Ectodermal cell (in vitro differentiated cells): ENCODE measurements at regions not wholly inside any gene's neighbourhood (a gene's known extent, or its start where the extent isn't known, plus 50 kb on each side); places are given as distances from the start of the nearest gene placed in this dataset.

Experiments
- H3K27ac ChIP-seq: 2 replicates; pipeline ENCODE4 v1.7.0; 2013; ENCODE audit warnings: mild to moderate bottlenecking, low read depth, low read length; ENCODE audit not compliant: insufficient read depth, poor library complexity, severe bottlenecking
- H3K27me3 ChIP-seq: 2 replicates; pipeline ENCODE4 v1.7.0; 2013; ENCODE audit warnings: mild to moderate bottlenecking, low read length; ENCODE audit not compliant: insufficient read depth, control insufficient read depth, poor library complexity, severe bottlenecking
- H3K36me3 ChIP-seq: one replicate; pipeline ENCODE4 v1.7.0; 2013; ENCODE audit warnings: low read length; ENCODE audit not compliant: control insufficient read depth, insufficient read depth
- H3K4me1 ChIP-seq: one replicate; pipeline ENCODE4 v1.7.0; 2013; ENCODE audit warnings: low read length; ENCODE audit not compliant: control insufficient read depth, insufficient read depth
- H3K4me3 ChIP-seq: 2 replicates; pipeline ENCODE4 v1.7.0; 2013; ENCODE audit warnings: low read depth, low read length, control low read depth; ENCODE audit not compliant: insufficient read depth
- H3K9me3 ChIP-seq: 2 replicates; pipeline ENCODE4 v1.7.0; 2013; ENCODE audit warnings: mild to moderate bottlenecking, low read length, moderate library complexity; ENCODE audit not compliant: control insufficient read depth
- WGBS, 2 experiments: methylation state at CpG; one replicate each; pipeline ENCODE4 v1.1.7; 2013; ENCODE audit warnings: missing lambda C conversion rate in 2 of 2; 5-methylcytosine and 5-hydroxymethylcytosine counted together

DNA sequence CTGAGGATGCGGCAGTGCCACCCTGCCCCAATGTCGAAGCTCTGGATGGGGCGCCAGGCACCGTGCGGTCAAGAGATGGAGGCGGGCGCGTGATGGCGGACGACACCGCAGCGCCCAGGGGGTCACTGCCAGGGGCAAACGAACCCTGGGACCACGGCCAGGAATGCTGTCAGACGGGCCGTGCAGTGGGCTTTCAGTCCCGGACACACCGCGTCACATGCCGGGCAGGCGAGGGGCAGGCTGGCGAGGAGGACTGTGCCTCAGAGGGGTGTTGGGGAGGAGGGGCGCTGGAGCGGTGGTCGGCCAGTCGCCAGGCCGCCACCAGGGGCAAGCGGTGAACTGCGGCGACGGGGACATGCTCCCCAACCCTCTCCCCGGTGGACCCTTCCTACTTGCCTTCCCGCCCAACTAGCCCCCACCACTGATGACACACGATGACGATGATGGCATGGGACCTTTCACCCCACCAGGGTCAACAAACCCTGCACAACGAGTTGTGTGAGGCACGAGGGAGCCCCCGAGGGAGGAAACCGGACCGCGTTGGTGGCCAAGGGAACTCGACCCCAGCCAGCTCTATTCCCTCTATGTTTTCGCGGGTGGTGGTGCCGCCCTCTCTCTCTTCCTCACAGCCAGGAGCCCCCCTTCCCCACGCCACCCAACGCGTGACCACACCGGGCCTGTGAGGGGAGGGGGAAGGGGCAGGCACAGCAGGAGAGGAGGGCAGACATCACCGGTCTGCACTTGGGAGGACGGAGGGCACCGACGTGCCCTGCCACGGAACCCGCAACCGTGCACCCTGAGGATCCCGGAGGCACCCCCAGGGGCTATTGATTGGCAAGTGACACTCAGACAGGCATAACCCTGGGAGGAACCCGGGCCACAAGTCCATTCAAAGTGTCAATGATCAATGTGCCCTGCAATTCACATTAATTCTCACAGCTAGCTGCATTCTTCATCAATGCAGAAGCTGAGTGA lies 1960.9 kb upstream of the DEFB115 start:
- no peaks in the 10 kb centered on the region for H3K27me3 ChIP-seq
- no peaks in the 10 kb centered on the region for H3K36me3 ChIP-seq
- peaks cover 15% of the 10 kb centered on the region for H3K9me3 ChIP-seq
- 85 to 86% methylated on average over 58 of the region's 58 CpGs for WGBS, 2 experiments
- no peak overlapping the region for H3K4me3 ChIP-seq
- no peak overlapping the region for H3K27ac ChIP-seq
- no peaks in the 10 kb centered on the region for H3K4me1 ChIP-seq

DNA sequence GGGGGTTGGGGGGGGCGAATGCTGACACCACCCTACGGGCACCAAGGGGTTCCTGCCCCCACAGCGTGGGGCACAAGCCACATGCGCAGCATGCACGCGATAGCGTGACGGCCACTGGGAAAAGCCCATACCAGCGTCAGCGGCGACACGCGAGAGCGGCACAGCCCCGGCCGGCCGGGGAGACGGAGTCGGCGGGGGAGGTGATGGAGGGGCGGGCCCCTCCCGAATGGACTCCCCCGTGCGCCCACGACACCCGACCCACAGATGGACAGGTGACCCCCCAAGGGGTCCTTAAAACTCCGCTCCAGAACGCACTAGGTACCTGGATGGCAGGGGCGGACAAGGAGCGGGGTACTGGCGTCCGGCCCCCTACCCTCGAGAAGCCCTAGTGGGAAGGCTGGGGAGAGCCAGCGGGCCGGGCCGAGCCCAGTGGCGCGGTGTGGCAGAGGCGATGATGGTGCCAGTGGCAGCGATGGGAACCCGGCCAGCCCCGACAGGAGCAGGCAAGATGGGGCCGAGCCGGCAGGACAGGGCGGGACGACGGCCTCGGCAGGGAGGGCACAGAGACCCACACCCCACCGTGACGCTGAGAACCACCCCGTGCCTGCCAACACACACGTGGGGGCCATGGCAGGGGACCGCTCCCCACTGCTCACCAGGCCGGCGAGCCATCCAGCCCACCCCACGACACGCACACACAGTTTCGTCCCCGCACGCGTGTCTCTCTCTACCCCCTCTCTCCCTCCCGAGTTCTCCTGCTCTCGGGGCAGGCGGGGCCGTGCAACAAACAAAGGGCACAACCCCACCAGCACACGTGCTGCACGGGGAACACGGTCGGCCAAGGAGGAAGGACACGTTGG lies 1959.8 kb upstream of the DEFB115 start:
- 81 to 82% methylated on average over 70 of the region's 70 CpGs for WGBS, 2 experiments
- H3K27me3 ChIP-seq: no peaks in the 10 kb centered on the region
- H3K4me3 ChIP-seq: no peak overlapping the region
- H3K9me3 ChIP-seq: peaks cover 15% of the 10 kb centered on the region
- H3K27ac ChIP-seq: no peak overlapping the region
- no peaks in the 10 kb centered on the region for H3K4me1 ChIP-seq
- H3K36me3 ChIP-seq: no peaks in the 10 kb centered on the region

- no peaks in the 10 kb centered on the region for H3K4me1 ChIP-seq
- no peak overlapping the region for H3K4me3 ChIP-seq
- H3K36me3 ChIP-seq: no peaks in the 10 kb centered on the region
- 89% methylated on average over 12 of the region's 12 CpGs for WGBS, 2 experiments
- no peak overlapping the region for H3K27ac ChIP-seq
- no peaks in the 10 kb centered on the region for H3K27me3 ChIP-seq
- peaks cover 19% of the 10 kb centered on the region for H3K9me3 ChIP-seq
Measured at GRCh38 chr20:29298271-29298590, 1959.2 kb upstream of the DEFB115 start.

GRCh38 chr20:29298759-29299613 lies 1958.5 kb upstream of the DEFB115 start:
- Histone ChIP-seq H3K27me3 (no peaks in the 10 kb centered on the region), H3K36me3 (no peaks in the 10 kb centered on the region), H3K4me3 (no peak overlapping the region), H3K9me3 (peaks cover 21% of the 10 kb centered on the region), H3K4me1 (no peaks in the 10 kb centered on the region), H3K27ac (no peak overlapping the region)
- 89 to 92% methylated on average over 40 of the region's 40 CpGs for WGBS, 2 experiments

DNA sequence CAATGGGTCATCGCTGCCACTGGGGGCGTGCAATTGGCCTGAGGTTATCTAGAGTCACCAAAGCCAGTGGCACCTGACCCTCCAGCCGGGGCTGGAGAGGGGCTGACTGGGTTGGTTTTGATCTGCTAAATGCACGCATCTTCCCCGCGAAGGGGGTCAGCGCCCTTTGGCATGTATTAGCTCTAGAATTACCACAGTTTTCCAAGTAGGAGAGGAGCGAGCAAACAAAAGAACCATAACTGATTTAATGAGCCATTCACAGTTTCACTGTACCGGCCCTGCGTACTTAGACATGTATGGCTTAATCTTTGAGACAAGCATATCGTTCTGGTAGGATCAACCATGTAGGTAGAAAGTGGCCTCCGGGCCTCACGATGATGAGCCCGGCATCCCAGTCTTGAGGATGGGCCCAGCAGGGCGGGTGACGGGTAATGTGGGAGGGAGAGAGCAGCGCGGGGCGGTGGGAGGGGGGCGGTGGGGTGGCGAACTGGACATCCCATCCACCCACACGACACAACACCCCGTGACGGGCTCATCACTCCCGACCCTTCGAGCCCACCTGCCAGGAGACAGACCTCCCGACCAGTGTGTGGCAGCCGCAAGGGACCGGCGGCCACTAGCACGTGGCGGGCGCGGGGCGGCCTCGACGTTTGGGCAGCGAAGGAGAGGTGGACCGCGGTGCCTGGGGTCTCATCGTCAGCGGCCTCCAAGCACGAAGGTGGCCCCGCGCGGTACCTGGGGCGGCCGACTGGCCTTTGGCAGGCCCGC lies 1957.5 kb upstream of the DEFB115 start:
- peaks cover 21% of the 10 kb centered on the region for H3K9me3 ChIP-seq
- no peaks in the 10 kb centered on the region for H3K27me3 ChIP-seq
- H3K4me3 ChIP-seq: no peak overlapping the region
- H3K4me1 ChIP-seq: no peaks in the 10 kb centered on the region
- no peak overlapping the region for H3K27ac ChIP-seq
- 84 to 85% methylated on average over 49 of the region's 49 CpGs for WGBS, 2 experiments
- H3K36me3 ChIP-seq: no peaks in the 10 kb centered on the region

DNA sequence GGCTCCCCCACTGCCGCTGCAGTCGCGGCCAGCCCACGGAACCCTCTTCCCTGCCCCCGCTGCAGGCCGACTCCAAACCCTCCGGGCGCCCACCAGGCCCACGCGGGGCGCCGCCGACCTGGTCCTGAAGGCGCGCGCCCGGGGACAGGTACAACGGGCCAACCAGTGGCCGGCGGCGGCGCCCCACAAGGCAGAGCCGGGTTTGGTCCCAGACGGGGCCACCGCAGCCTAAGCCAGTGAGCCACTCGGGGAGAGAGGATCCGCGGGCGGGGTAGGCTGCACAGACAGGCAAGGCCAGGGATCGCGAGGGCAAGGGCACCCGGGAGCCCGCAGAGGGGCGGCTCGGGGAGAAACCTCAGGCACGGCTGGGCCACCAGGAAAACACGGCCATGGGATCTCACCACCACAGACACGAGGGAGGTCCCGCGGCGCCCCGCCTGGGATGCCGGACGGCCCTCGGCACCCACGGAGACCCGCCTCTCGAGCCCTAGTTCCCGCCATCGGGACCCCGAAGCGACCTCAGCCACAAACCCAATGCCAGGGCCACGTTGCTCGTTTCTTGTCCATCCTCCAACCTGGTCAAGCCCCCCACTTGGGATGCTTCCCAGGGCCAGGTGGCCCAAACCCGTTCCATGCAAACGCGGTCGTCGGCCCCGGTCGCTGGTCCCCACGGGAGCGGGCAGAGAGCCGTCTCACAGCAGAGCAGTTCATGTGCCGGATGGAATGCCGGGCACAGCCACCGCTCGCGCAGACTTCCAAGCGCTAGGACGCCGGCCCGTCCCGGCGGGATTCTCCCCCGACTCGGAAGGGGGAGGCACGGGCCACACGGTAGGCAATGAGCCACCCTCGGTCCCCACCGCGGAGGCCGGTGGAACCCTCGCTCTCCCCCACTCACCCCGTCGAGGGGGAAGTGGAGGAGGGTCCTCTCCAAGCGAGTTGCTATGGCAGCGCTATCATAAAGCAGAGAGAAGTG lies 1956.6 kb upstream of the DEFB115 start:
- H3K4me1 ChIP-seq: no peaks in the 10 kb centered on the region
- peaks cover 21% of the 10 kb centered on the region for H3K9me3 ChIP-seq
- 86 to 88% methylated on average over 88 of the region's 88 CpGs for WGBS, 2 experiments
- no peaks in the 10 kb centered on the region for H3K36me3 ChIP-seq
- no peak overlapping the region for H3K4me3 ChIP-seq
- H3K27me3 ChIP-seq: no peaks in the 10 kb centered on the region
- no peak overlapping the region for H3K27ac ChIP-seq

- H3K4me1 ChIP-seq: no peaks in the 10 kb centered on the region
- no peaks in the 10 kb centered on the region for H3K27me3 ChIP-seq
- no peak overlapping the region for H3K4me3 ChIP-seq
- H3K36me3 ChIP-seq: no peaks in the 10 kb centered on the region
- 86 to 87% methylated on average over 46 of the region's 46 CpGs for WGBS, 2 experiments
- H3K9me3 ChIP-seq: peaks cover 16% of the 10 kb centered on the region
- no peak overlapping the region for H3K27ac ChIP-seq
Measured at GRCh38 chr20:29301624-29302259, 1955.7 kb upstream of the DEFB115 start.

GRCh38 chr20:29302979-29303644 lies 1954.4 kb upstream of the DEFB115 start:
- Histone ChIP-seq H3K27me3 (no peaks in the 10 kb centered on the region), H3K4me1 (no peaks in the 10 kb centered on the region)
- 77 to 78% methylated on average over 16 of the region's 16 CpGs for WGBS, 2 experiments

More at GRCh38 chr20:29302979-29303644, 1954.4 kb upstream of the DEFB115 start:
- no peaks in the 10 kb centered on the region for H3K36me3 ChIP-seq
- peaks cover 13% of the 10 kb centered on the region for H3K9me3 ChIP-seq
- H3K4me3 ChIP-seq: no peak overlapping the region
- no peak overlapping the region for H3K27ac ChIP-seq
